Uterus (tissue), 2 donors: ENCODE measurements at regions not wholly inside any gene's neighbourhood (a gene's known extent, or its start where the extent isn't known, plus 50 kb on each side); places are given as distances from the start of the nearest gene placed in this dataset.

Experiments used
- CTCF ChIP-seq, 4 experiments: fragments of 200-600 bp in 2 of 4; fragments of 450-650 bp in 2 of 4; sonication (generic) in 2 of 4; IDR thresholded peaks; one replicate each; pipeline ENCODE4 v1.5.1; 2016 to 2019; ENCODE audit warnings: antibody characterized with exemption in 4 of 4, mild to moderate bottlenecking in 2 of 4, moderate library complexity in 1 of 4
- POLR2A ChIP-seq, 2 donors: fragments of 450-650 bp; IDR thresholded peaks; one replicate each; pipeline ENCODE4 v1.6.1; 2016; ENCODE audit warnings: antibody characterized with exemption in 2 of 2, mild to moderate bottlenecking in 1 of 2, moderate library complexity in 1 of 2

GRCh38 chr2:168311261-168311910, 64.0 kb upstream of the STK39 start:
- TF ChIP-seq CTCF (IDR thresholded peaks at IDR 0.05) (no peak), POLR2A (IDR thresholded peaks at IDR 0.05) (no peak)
